ENCODE measurements at regions not wholly inside any gene's neighbourhood (a gene's known extent, or its start where the extent isn't known, plus 50 kb on each side); places are given as distances from the start of the nearest gene placed in this dataset.

DNA sequence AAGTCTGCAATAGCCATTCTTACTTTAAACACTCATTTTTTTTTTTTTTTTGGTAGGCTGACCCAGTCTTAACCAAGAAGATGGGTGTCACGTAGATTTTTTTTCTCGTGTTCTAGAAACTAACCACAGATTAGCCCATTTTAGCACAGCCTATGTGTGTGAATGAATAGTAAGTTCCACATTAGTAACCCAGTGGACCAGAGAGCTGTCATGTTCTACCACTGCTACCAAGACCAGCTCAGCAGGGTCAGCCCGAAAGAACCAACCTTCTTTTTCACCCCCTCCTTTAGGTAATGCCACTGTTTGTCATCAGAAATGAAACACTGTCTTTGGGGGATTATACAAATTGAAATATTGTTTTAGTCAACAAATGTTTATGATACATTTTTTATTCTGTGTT lies 221.1 kb upstream of the PLXNA2 start:
- TF ChIP-seq, protein P1, sequence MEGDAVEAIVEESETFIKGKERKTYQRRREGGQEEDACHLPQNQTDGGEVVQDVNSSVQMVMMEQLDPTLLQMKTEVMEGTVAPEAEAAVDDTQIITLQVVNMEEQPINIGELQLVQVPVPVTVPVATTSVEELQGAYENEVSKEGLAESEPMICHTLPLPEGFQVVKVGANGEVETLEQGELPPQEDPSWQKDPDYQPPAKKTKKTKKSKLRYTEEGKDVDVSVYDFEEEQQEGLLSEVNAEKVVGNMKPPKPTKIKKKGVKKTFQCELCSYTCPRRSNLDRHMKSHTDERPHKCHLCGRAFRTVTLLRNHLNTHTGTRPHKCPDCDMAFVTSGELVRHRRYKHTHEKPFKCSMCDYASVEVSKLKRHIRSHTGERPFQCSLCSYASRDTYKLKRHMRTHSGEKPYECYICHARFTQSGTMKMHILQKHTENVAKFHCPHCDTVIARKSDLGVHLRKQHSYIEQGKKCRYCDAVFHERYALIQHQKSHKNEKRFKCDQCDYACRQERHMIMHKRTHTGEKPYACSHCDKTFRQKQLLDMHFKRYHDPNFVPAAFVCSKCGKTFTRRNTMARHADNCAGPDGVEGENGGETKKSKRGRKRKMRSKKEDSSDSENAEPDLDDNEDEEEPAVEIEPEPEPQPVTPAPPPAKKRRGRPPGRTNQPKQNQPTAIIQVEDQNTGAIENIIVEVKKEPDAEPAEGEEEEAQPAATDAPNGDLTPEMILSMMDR (conservative IDR thresholded peaks at IDR 0.05; ENCODE audit: low read length) = no peak
- TF ChIP-seq EZH2phosphoT487 (IDR thresholded peaks at IDR 0.05; ENCODE audit: borderline replicate concordance, low read depth, low read length) = no peak
